ENCODE measurements at regions not wholly inside any gene's neighbourhood (a gene's known extent, or its start where the extent isn't known, plus 50 kb on each side); places are given as distances from the start of the nearest gene placed in this dataset.

- H2AFZ ChIP-seq: no peak overlapping the region
- no peaks in the 10 kb centered on the region for H3K79me2 ChIP-seq
- H3K4me1 ChIP-seq: no peaks in the 10 kb centered on the region
- H3K27ac ChIP-seq: no peak overlapping the region
- no peaks in the 10 kb centered on the region for H3K27me3 ChIP-seq (ENCODE audit: control insufficient read depth, insufficient read depth, low read length)
- no peak overlapping the region for H3K9ac ChIP-seq
- no peaks in the 10 kb centered on the region for H3K36me3 ChIP-seq (ENCODE audit: control insufficient read depth, insufficient read depth, low read length)
- no peak overlapping the region for H3K4me3 ChIP-seq (ENCODE audit: low read depth, low read length)
- H3K4me2 ChIP-seq (ENCODE audit: low read length): no peak overlapping the region
- no peaks in the 10 kb centered on the region for H3K9me3 ChIP-seq (ENCODE audit: control insufficient read depth, low read length)
- no peak for TF ChIP-seq CTCF (IDR thresholded peaks at IDR 0.05)
Observed at GRCh38 chr1:213749558-213749957, 238.2 kb upstream of the PROX1 start.

- no peak for TF ChIP-seq CTCF (IDR thresholded peaks at IDR 0.05)
- H3K36me3 ChIP-seq (ENCODE audit: control insufficient read depth, insufficient read depth, low read length): no peaks in the 10 kb centered on the region
- H3K27ac ChIP-seq: no peak overlapping the region
Observed at GRCh38 chr1:213750231-213751063, 237.3 kb upstream of the PROX1 start.

GRCh38 chr1:213751064-213751397 is 236.7 kb upstream of the PROX1 start:
- Histone ChIP-seq H2AFZ (no peak overlapping the region), H3K27ac (no peak overlapping the region), H3K27me3 (ENCODE audit: control insufficient read depth, insufficient read depth, low read length) (no peaks in the 10 kb centered on the region), H3K4me3 (ENCODE audit: low read depth, low read length) (no peak overlapping the region), H3K9me3 (ENCODE audit: control insufficient read depth, low read length) (no peaks in the 10 kb centered on the region), H3K4me1 (no peaks in the 10 kb centered on the region), H3K36me3 (ENCODE audit: control insufficient read depth, insufficient read depth, low read length) (no peaks in the 10 kb centered on the region), H3K4me2 (ENCODE audit: low read length) (no peak overlapping the region), H3K79me2 (no peaks in the 10 kb centered on the region), H3K9ac (no peak overlapping the region)
- TF ChIP-seq CTCF (IDR thresholded peaks at IDR 0.05): no peak

More at GRCh38 chr1:213750231-213751063, 237.3 kb upstream of the PROX1 start:
- Histone ChIP-seq H2AFZ (no peak overlapping the region), H3K4me2 (ENCODE audit: low read length) (no peak overlapping the region), H3K4me3 (ENCODE audit: low read depth, low read length) (no peak overlapping the region), H3K4me1 (no peaks in the 10 kb centered on the region), H3K9ac (no peak overlapping the region), H3K79me2 (no peaks in the 10 kb centered on the region), H3K27me3 (ENCODE audit: control insufficient read depth, insufficient read depth, low read length) (no peaks in the 10 kb centered on the region), H3K9me3 (ENCODE audit: control insufficient read depth, low read length) (no peaks in the 10 kb centered on the region)

GRCh38 chr1:213759359-213760181 is 228.2 kb upstream of the PROX1 start:
- H3K79me2 ChIP-seq: no peaks in the 10 kb centered on the region
- H3K27ac ChIP-seq: no peak overlapping the region
- no peak overlapping the region for H3K4me2 ChIP-seq (ENCODE audit: low read length)
- no peaks in the 10 kb centered on the region for H3K36me3 ChIP-seq (ENCODE audit: control insufficient read depth, insufficient read depth, low read length)
- no peaks in the 10 kb centered on the region for H3K27me3 ChIP-seq (ENCODE audit: control insufficient read depth, insufficient read depth, low read length)
- no peak overlapping the region for H2AFZ ChIP-seq
- H3K4me3 ChIP-seq (ENCODE audit: low read depth, low read length): no peak overlapping the region
- H3K9ac ChIP-seq: no peak overlapping the region
- H3K9me3 ChIP-seq (ENCODE audit: control insufficient read depth, low read length): no peaks in the 10 kb centered on the region
- no peaks in the 10 kb centered on the region for H3K4me1 ChIP-seq
- no peak for TF ChIP-seq CTCF (IDR thresholded peaks at IDR 0.05)
